Loucy (cell line): ENCODE measurements at regions not wholly inside any gene's neighbourhood (a gene's known extent, or its start where the extent isn't known, plus 50 kb on each side); places are given as distances from the start of the nearest gene placed in this dataset.
"Not testable (repeated sequence)": the region's sequence is repeated elsewhere in the genome, so short reads cannot be mapped to it uniquely, and the experiment has no call there.

Experiments
- H2AFZ ChIP-seq: fragments of 200-600 bp; sonication (generic); 2 replicates; pipeline ENCODE4 v1.6.0; 2016; ENCODE audit warnings: antibody characterized with exemption, mild to moderate bottlenecking, low read length, moderate library complexity
- H3F3A ChIP-seq: fragments of 200-600 bp; 2 replicates; pipeline ENCODE4 v1.6.0; 2016; ENCODE audit warnings: antibody characterized with exemption, low read depth, mild to moderate bottlenecking
- H3K27me3 ChIP-seq: fragments of 200-600 bp; sonication (generic); 2 replicates; pipeline ENCODE4 v1.6.1; 2014; ENCODE audit warnings: low read length, mild to moderate bottlenecking; ENCODE audit not compliant: insufficient read depth, poor library complexity, severe bottlenecking
- H3K36me3 ChIP-seq: fragments of 200-600 bp; sonication (generic); 2 replicates; pipeline ENCODE4 v1.6.1; 2016; ENCODE audit warnings: low read length; ENCODE audit not compliant: insufficient read depth
- H3K4me1 ChIP-seq: fragments of 200-600 bp; sonication (generic); 2 replicates; pipeline ENCODE4 v1.5.1; 2014; ENCODE audit warnings: low read length, mild to moderate bottlenecking; ENCODE audit not compliant: insufficient read depth, poor library complexity, severe bottlenecking
- H3K4me2 ChIP-seq: fragments of 200-600 bp; sonication (generic); 2 replicates; pipeline ENCODE4 v1.6.0; 2014; ENCODE audit warnings: antibody characterized with exemption, low read length, low read depth, mild to moderate bottlenecking; ENCODE audit not compliant: poor library complexity, severe bottlenecking
- H3K4me3 ChIP-seq: fragments of 200-600 bp; sonication (generic); 2 replicates; pipeline ENCODE4 v1.5.1; 2014; ENCODE audit warnings: low read length, mild to moderate bottlenecking, mixed read lengths; ENCODE audit not compliant: poor library complexity, severe bottlenecking
- H3K79me2 ChIP-seq: fragments of 200-600 bp; sonication (generic); 2 replicates; pipeline ENCODE4 v1.6.1; 2014; ENCODE audit warnings: low read length; ENCODE audit not compliant: insufficient read depth
- H3K9ac ChIP-seq: fragments of 200-600 bp; sonication (generic); 2 replicates; pipeline ENCODE4 v1.6.0; 2014; ENCODE audit warnings: mild to moderate bottlenecking, low read depth, low read length, moderate library complexity; ENCODE audit not compliant: poor library complexity, severe bottlenecking
- H3K9me2 ChIP-seq: fragments of 200-600 bp; sonication (generic); replicated peaks from 2 replicates; pipeline ENCODE4 v1.6.1; 2016; ENCODE audit warnings: low read depth, low read length, mixed read lengths
- H3K9me3 ChIP-seq: fragments of 200-600 bp; sonication (generic); 2 replicates; pipeline ENCODE4 v1.6.1; 2014; ENCODE audit warnings: mild to moderate bottlenecking, antibody characterized with exemption, low read length, low read depth; ENCODE audit not compliant: insufficient read depth
- H4K20me1 ChIP-seq: fragments of 200-600 bp; sonication (generic); 2 replicates; pipeline ENCODE4 v1.6.0; 2014; ENCODE audit warnings: antibody characterized with exemption, low read length, mild to moderate bottlenecking; ENCODE audit not compliant: insufficient read depth, poor library complexity, severe bottlenecking
- CTCF ChIP-seq: fragments of 200-600 bp; sonication (generic); conservative IDR thresholded peaks from 2 replicates; pipeline ENCODE4 v1.5.1; 2014; ENCODE audit warnings: mild to moderate bottlenecking, antibody characterized with exemption, low read length
- EZH2phosphoT487 ChIP-seq: fragments of 200-600 bp; IDR thresholded peaks from 2 replicates; pipeline ENCODE4 v1.6.1; 2018; ENCODE audit warnings: antibody characterized with exemption, mild to moderate bottlenecking, moderate library complexity, borderline replicate concordance

GRCh38 chr14:104230946-104231345, 92.6 kb downstream of the KIF26A start:
- Histone ChIP-seq H3K79me2 (no peaks in the 10 kb centered on the region), H3K9ac (no peak overlapping the region), H3K4me3 (no peak overlapping the region), H3K9me2 (no peaks in the 10 kb centered on the region), H3K4me1 (peaks cover 19% of the 10 kb centered on the region), H3K36me3 (no peaks in the 10 kb centered on the region), H3K4me2 (no peak overlapping the region), H3K9me3 (peaks cover 11% of the 10 kb centered on the region; the same call in 1 of the 2 replicates), H4K20me1 (no peaks in the 10 kb centered on the region), H3K27me3 (no peaks in the 10 kb centered on the region), H3F3A (no peaks in the 10 kb centered on the region), H2AFZ (no peak overlapping the region)
- no peak for TF ChIP-seq EZH2phosphoT487
- no peak for TF ChIP-seq CTCF

GRCh38 chr14:104232070-104232484, 93.7 kb downstream of the KIF26A start:
- H3K9me3 ChIP-seq = peaks cover 11% of the 10 kb centered on the region; the same call in 1 of the 2 replicates
- no peak overlapping the region for H3K9ac ChIP-seq
- H4K20me1 ChIP-seq = no peaks in the 10 kb centered on the region
- H3K9me2 ChIP-seq = no peaks in the 10 kb centered on the region
- H3K27me3 ChIP-seq = no peaks in the 10 kb centered on the region
- H3K4me1 ChIP-seq = peaks cover 11% of the 10 kb centered on the region
- H3K79me2 ChIP-seq = no peaks in the 10 kb centered on the region
- no peaks in the 10 kb centered on the region for H3F3A ChIP-seq
- H3K4me2 ChIP-seq = no peak overlapping the region
- H3K36me3 ChIP-seq = no peaks in the 10 kb centered on the region
- H2AFZ ChIP-seq = no peak overlapping the region
- TF ChIP-seq CTCF = no peak
- no peak for TF ChIP-seq EZH2phosphoT487
- no peak overlapping the region for H3K4me3 ChIP-seq

GRCh38 chr14:104234007-104234786, 95.8 kb downstream of the KIF26A start:
- not testable (repeated sequence) for H3K9ac ChIP-seq, H2AFZ ChIP-seq, H4K20me1 ChIP-seq, H3K4me3 ChIP-seq, H3K4me2 ChIP-seq, H3K27me3 ChIP-seq, H3F3A ChIP-seq, H3K36me3 ChIP-seq, H3K4me1 ChIP-seq, H3K79me2 ChIP-seq, H3K9me2 ChIP-seq
- H3K9me3 ChIP-seq = peaks cover 11% of the 10 kb centered on the region; the same call in 1 of the 2 replicates

- H3K4me2 ChIP-seq = no peak overlapping the region
- TF ChIP-seq CTCF (no peak), EZH2phosphoT487 (no peak)
- H3K9me3 ChIP-seq = peaks cover 11% of the 10 kb centered on the region; the same call in 1 of the 2 replicates
- H3K27me3 ChIP-seq = no peaks in the 10 kb centered on the region
- H3F3A ChIP-seq = no peaks in the 10 kb centered on the region
- no peak overlapping the region for H3K9ac ChIP-seq
- H3K9me2 ChIP-seq = no peaks in the 10 kb centered on the region
- no peak overlapping the region for H3K4me3 ChIP-seq
- no peaks in the 10 kb centered on the region for H4K20me1 ChIP-seq
- H3K4me1 ChIP-seq = peaks cover 2% of the 10 kb centered on the region
- no peaks in the 10 kb centered on the region for H3K36me3 ChIP-seq
- no peaks in the 10 kb centered on the region for H3K79me2 ChIP-seq
- no peak overlapping the region for H2AFZ ChIP-seq
Measured at GRCh38 chr14:104235686-104236085, 97.3 kb downstream of the KIF26A start.
